Esophagus squamous epithelium (tissue), 4 donors: ENCODE measurements at regions not wholly inside any gene's neighbourhood (a gene's known extent, or its start where the extent isn't known, plus 50 kb on each side); places are given as distances from the start of the nearest gene placed in this dataset.

Experiments used
- CTCF ChIP-seq, 6 experiments: fragments of 450-650 bp in 4 of 6; fragments of 200-600 bp in 2 of 6; sonication (generic) in 2 of 6; IDR thresholded peaks; one replicate each; pipeline ENCODE4 v1.5.1; 2016 to 2019; ENCODE audit warnings: antibody characterized with exemption in 6 of 6, mild to moderate bottlenecking in 4 of 6, moderate library complexity in 4 of 6
- POLR2A ChIP-seq, 4 donors: fragments of 450-650 bp; IDR thresholded peaks; one replicate each; pipeline ENCODE4 v1.6.1; 2017; ENCODE audit warnings: antibody characterized with exemption in 4 of 4, mild to moderate bottlenecking in 4 of 4, moderate library complexity in 3 of 4

DNA sequence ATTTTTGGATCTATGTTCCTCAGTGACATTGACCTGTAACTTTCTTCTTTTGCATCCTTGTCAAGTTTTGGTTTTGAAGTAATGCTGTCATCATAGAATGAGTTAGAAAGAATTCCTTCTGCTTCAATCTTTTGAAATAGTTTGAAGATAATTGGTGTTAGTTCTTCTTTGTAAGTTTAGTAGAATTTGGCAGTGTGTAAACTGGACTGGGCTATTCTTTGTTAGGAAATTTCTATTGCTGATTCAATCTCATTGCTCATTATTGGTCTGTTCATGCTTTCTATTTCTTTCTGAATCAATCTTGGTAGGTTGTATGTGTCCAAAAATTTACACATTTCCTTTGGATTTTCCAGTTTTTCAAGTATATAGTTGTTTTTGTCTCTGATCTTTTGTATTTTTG, 101.7 kb upstream of the SPRY2 start:
- TF ChIP-seq CTCF (IDR thresholded peaks at IDR 0.05) (no peak), POLR2A (IDR thresholded peaks at IDR 0.05) (no peak)
